Cerebellar cortex (tissue), 1 donor: ENCODE measurements at regions not wholly inside any gene's neighbourhood (a gene's known extent, or its start where the extent isn't known, plus 50 kb on each side); places are given as distances from the start of the nearest gene placed in this dataset.

Experiments
- DNase-seq: peaks from one replicate; pipeline ENCODE4 v3.0.0-alpha.2; 2015; ENCODE audit warnings: low spot score

- no peak for DNase-seq
Measured at GRCh38 chr10:111203615-111204014, 126.8 kb downstream of the ADRA2A start.

GRCh38 chr10:111204838-111205237 is 128.0 kb downstream of the ADRA2A start:
- no peak for DNase-seq

GRCh38 chr10:111206521-111206920 is 129.7 kb downstream of the ADRA2A start:
- no peak for DNase-seq

- no peak for DNase-seq
Measured at GRCh38 chr10:111207500-111207899, 130.7 kb downstream of the ADRA2A start.

- DNase-seq: no peak
Measured at GRCh38 chr10:111208951-111209350, 132.1 kb downstream of the ADRA2A start.

- DNase-seq: peak; percentile 6
Measured at GRCh38 chr10:111209692-111210091, 132.9 kb downstream of the ADRA2A start.

GRCh38 chr10:111211241-111211640 is 134.4 kb downstream of the ADRA2A start:
- DNase-seq: no peak

GRCh38 chr10:111211706-111212105 is 134.9 kb downstream of the ADRA2A start:
- no peak for DNase-seq

GRCh38 chr10:111221682-111222480 is 145.1 kb downstream of the ADRA2A start:
- DNase-seq: peak; percentile 29

GRCh38 chr10:111222961-111223360 is 146.1 kb downstream of the ADRA2A start:
- DNase-seq: no peak

GRCh38 chr10:111231779-111232178 is 154.9 kb downstream of the ADRA2A start:
- no peak for DNase-seq

GRCh38 chr10:111233439-111233838 is 156.6 kb downstream of the ADRA2A start:
- no peak for DNase-seq

GRCh38 chr10:111234234-111234913 is 157.5 kb downstream of the ADRA2A start:
- no peak for DNase-seq

- no peak for DNase-seq
Measured at GRCh38 chr10:111234914-111235302, 158.1 kb downstream of the ADRA2A start.

GRCh38 chr10:111240348-111240747 is 163.5 kb downstream of the ADRA2A start:
- no peak for DNase-seq

- DNase-seq: no peak
Measured at GRCh38 chr10:111243126-111243525, 166.3 kb downstream of the ADRA2A start.

- no peak for DNase-seq
Measured at GRCh38 chr10:111246136-111246535, 169.3 kb downstream of the ADRA2A start.

- DNase-seq: no peak
Measured at GRCh38 chr10:111246814-111247452, 170.1 kb downstream of the ADRA2A start.

GRCh38 chr10:111247781-111248389 is 171.1 kb downstream of the ADRA2A start:
- DNase-seq: no peak

GRCh38 chr10:111249925-111250324 is 173.1 kb downstream of the ADRA2A start:
- DNase-seq: no peak

GRCh38 chr10:111261081-111261615 is 184.3 kb downstream of the ADRA2A start:
- no peak for DNase-seq

GRCh38 chr10:111265341-111265740 is 188.5 kb downstream of the ADRA2A start:
- DNase-seq: no peak
